Kidney (tissue), 13 donors: ENCODE measurements at regions not wholly inside any gene's neighbourhood (a gene's known extent, or its start where the extent isn't known, plus 50 kb on each side); places are given as distances from the start of the nearest gene placed in this dataset.
A peak's percentile ranks its signal among the peaks of the same experiment; 100 is the strongest.

Experiments
- DNase-seq, 5 donors: peaks; one replicate each; pipeline ENCODE4 v3.0.0-alpha.2; 2013 to 2020
- FAIRE-seq: peaks from 2 replicates; lab custom pipeline; 2012; peaks lifted over from hg19 to GRCh38; lab: Jason Lieb, UNC
- H3K27ac ChIP-seq, 2 donors: one replicate each; pipeline ENCODE4 v1.7.0; 2013; ENCODE audit warnings: low read depth in 2 of 2, low read length in 2 of 2, inconsistent platforms in 1 of 2
- H3K27me3 ChIP-seq: one replicate; pipeline ENCODE4 v1.7.1; 2013; ENCODE audit warnings: low read length, inconsistent platforms; ENCODE audit not compliant: control insufficient read depth, insufficient read depth
- H3K36me3 ChIP-seq, 3 donors: one replicate each; pipeline versions ENCODE4 v1.7.0 to v1.7.1; 2013; ENCODE audit warnings: low read length in 3 of 3, control low read depth in 1 of 3, inconsistent platforms in 1 of 3; ENCODE audit not compliant: insufficient read depth in 3 of 3, control insufficient read depth in 2 of 3
- H3K4me1 ChIP-seq, 3 donors: one replicate each; pipeline versions ENCODE4 v1.7.0 to v1.7.1; 2013; ENCODE audit warnings: low read length in 3 of 3, inconsistent platforms in 1 of 3, low read depth in 1 of 3; ENCODE audit not compliant: control insufficient read depth in 2 of 3, insufficient read depth in 2 of 3
- H3K4me3 ChIP-seq, 3 donors: one replicate each; pipeline versions ENCODE4 v1.7.0 to v1.8.1; 2013; ENCODE audit warnings: low read length in 3 of 3, control low read depth in 1 of 3, inconsistent platforms in 1 of 3
- H3K9ac ChIP-seq, 3 donors: one replicate each; pipeline versions ENCODE4 v1.7.0 to v1.7.1; 2013; ENCODE audit warnings: low read length in 3 of 3, control low read depth in 1 of 3, inconsistent platforms in 1 of 3
- H3K9me3 ChIP-seq, 3 donors: one replicate each; pipeline versions ENCODE4 v1.7.0 to v1.7.1; 2013; ENCODE audit warnings: low read length in 3 of 3, control low read depth in 1 of 3, inconsistent platforms in 1 of 3; ENCODE audit not compliant: control insufficient read depth in 2 of 3, insufficient read depth in 1 of 3
- CTCF ChIP-seq: IDR thresholded peaks from 3 replicates; pipeline ENCODE4 v1.5.1; 2012; ENCODE audit warnings: mild to moderate bottlenecking, moderate library complexity, borderline replicate concordance; ENCODE audit not compliant: insufficient read depth; ENCODE audit errors: extremely low read depth
- intact Hi-C: fragments of 100-400 bp; cut with DNase I; formaldehyde crosslinking; loops from one replicate; pipeline ENCODE4 v1.11.1; 2022
- donor health status: control.
- donor health status: control.
- donor health status: control.
- donor health status: control.
- donor health status: control.
- donor health status: DM: yes; HTN: yes; CAD: no.
- donor health status: Normal renal cell carcinoma (clear cell type).

GRCh38 chr11:13174090-13174489 is 103.5 kb upstream of the BMAL1 start:
- FAIRE-seq = no peak
- intact Hi-C loops = no loop called here
- H3K4me3 ChIP-seq = no peak overlapping the region
- no peak for TF ChIP-seq CTCF
- H3K4me1 ChIP-seq = no peaks in the 10 kb centered on the region
- no peak overlapping the region for H3K27ac ChIP-seq
- no peak for DNase-seq
- H3K9me3 ChIP-seq = no peaks in the 10 kb centered on the region
- no peaks in the 10 kb centered on the region for H3K27me3 ChIP-seq
- no peak overlapping the region for H3K9ac ChIP-seq
- no peaks in the 10 kb centered on the region for H3K36me3 ChIP-seq

- H3K27ac ChIP-seq = no peak overlapping the region
- intact Hi-C loops = no loop called here
- FAIRE-seq (peak; percentile 88), DNase-seq (peak in 2 of 5 donors; percentile 26 to 39)
- peak overlapping the region in 2 of 3 donors; percentile 21 to 31 for H3K4me3 ChIP-seq
- peaks cover 0 to 1% (median 0%) of the 10 kb centered on the region in 3 donors for H3K9me3 ChIP-seq
- no peaks in the 10 kb centered on the region for H3K27me3 ChIP-seq
- H3K4me1 ChIP-seq = no peaks in the 10 kb centered on the region
- no peaks in the 10 kb centered on the region for H3K36me3 ChIP-seq
- H3K9ac ChIP-seq = no peak overlapping the region
- TF ChIP-seq CTCF = peak; percentile 39
Measured at GRCh38 chr11:13183094-13183825, 94.3 kb upstream of the BMAL1 start.

- Histone ChIP-seq H3K4me1 (no peaks in the 10 kb centered on the region), H3K27ac (no peak overlapping the region), H3K9me3 (peaks cover 0 to 5% (median 0%) of the 10 kb centered on the region in 3 donors), H3K36me3 (no peaks in the 10 kb centered on the region), H3K9ac (no peak overlapping the region), H3K27me3 (no peaks in the 10 kb centered on the region), H3K4me3 (no peak overlapping the region)
- no peak for FAIRE-seq
- intact Hi-C loops = no loop called here
- no peak for TF ChIP-seq CTCF
- DNase-seq = no peak
Measured at GRCh38 chr11:13183826-13184196, 93.8 kb upstream of the BMAL1 start.
